ENCODE measurements at regions not wholly inside any gene's neighbourhood (a gene's known extent, or its start where the extent isn't known, plus 50 kb on each side); places are given as distances from the start of the nearest gene placed in this dataset.

DNA sequence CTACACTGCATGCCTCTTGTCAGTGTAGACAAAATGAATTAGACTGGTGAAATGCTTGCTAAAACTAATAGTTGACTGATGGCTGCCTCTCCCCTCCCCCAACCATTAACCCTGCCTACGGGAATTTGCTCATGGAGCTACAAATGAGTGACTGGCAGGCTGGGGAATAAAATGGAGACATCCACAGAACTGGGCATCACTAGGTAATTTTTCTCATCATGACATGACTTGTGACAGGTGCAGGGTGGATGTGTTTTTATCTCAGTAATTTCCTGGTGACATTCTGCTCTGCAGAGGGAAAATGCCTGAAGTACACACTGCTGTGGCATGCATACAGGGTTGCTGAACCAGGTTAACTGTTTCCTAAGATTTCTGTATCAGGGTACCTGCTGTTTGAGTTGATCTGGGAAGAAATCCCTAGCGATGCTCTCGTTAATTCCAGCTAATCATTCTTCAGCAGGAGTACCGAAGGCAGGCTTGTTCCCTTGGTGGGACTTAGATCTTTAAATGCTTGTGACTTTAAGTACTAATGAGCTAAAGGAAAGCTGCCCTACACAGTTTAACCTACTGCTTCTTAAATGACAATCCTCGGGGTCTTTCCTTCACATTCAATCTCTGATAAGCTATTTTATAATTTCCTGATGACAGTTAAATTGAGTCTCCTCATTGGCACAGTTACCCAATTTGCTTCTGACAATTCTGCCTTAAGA is 376.3 kb upstream of the LCORL start:
- TF ChIP-seq CTCF (IDR thresholded peaks at IDR 0.05): no peak
- TF ChIP-seq POLR2A (IDR thresholded peaks at IDR 0.05): no peak

Data from heart left ventricle (tissue), 13 donors.